ENCODE measurements at regions not wholly inside any gene's neighbourhood (a gene's known extent, or its start where the extent isn't known, plus 50 kb on each side); places are given as distances from the start of the nearest gene placed in this dataset.

DNA sequence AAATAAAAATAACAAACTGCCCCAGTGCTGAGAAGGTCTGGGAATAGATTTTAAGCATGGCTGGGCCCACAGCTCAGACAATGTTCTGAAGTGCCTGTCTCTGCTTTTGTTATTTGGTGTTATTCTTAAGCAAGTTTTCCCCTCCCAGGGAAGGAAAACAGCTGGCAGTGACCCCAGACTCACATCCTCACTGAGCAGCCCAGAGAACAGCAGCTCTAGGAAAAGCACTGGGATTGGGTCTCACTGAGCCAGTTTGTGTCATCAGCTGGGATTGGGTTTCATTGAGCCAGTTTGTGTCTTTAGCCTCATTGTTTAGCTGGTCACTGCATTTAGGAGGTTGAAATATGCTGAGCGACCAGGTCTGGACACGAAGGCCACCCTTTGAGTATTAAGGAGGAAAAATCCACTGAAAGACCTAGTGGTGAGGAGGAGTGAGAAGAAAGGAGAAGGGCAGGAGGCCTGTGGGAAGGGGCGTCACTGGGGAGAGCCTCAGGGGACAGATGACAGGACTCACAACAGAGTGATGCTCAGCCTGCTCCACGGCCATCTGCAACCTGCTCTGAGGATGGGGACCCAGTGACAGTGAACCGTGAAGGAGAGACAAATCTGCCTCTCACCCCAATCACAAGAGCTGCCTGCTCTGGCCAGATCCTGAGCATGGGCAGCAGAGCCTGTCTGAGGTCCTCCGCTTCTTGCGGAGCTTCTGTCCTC is 103.8 kb downstream of the TOMM20 start:
- H3K27me3 Mint-ChIP-seq (ENCODE audit: insufficient read depth), result no peaks in the 10 kb centered on the region; the same call in 1 of the 2 replicates
- peaks cover 2% of the 10 kb centered on the region for H3K36me3 Mint-ChIP-seq (ENCODE audit: low read depth)
- no peaks in the 10 kb centered on the region for H3K9me3 Mint-ChIP-seq
- no peak overlapping the region for H3K4me3 Mint-ChIP-seq
- DNase-seq, result no peak
- peaks cover 13% of the 10 kb centered on the region for H3K4me1 Mint-ChIP-seq (ENCODE audit: low read depth)
- TF ChIP-seq, protein P1, sequence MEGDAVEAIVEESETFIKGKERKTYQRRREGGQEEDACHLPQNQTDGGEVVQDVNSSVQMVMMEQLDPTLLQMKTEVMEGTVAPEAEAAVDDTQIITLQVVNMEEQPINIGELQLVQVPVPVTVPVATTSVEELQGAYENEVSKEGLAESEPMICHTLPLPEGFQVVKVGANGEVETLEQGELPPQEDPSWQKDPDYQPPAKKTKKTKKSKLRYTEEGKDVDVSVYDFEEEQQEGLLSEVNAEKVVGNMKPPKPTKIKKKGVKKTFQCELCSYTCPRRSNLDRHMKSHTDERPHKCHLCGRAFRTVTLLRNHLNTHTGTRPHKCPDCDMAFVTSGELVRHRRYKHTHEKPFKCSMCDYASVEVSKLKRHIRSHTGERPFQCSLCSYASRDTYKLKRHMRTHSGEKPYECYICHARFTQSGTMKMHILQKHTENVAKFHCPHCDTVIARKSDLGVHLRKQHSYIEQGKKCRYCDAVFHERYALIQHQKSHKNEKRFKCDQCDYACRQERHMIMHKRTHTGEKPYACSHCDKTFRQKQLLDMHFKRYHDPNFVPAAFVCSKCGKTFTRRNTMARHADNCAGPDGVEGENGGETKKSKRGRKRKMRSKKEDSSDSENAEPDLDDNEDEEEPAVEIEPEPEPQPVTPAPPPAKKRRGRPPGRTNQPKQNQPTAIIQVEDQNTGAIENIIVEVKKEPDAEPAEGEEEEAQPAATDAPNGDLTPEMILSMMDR (IDR thresholded peaks at IDR 0.05), result no peak
- no peak overlapping the region for H3K27ac Mint-ChIP-seq

DNA sequence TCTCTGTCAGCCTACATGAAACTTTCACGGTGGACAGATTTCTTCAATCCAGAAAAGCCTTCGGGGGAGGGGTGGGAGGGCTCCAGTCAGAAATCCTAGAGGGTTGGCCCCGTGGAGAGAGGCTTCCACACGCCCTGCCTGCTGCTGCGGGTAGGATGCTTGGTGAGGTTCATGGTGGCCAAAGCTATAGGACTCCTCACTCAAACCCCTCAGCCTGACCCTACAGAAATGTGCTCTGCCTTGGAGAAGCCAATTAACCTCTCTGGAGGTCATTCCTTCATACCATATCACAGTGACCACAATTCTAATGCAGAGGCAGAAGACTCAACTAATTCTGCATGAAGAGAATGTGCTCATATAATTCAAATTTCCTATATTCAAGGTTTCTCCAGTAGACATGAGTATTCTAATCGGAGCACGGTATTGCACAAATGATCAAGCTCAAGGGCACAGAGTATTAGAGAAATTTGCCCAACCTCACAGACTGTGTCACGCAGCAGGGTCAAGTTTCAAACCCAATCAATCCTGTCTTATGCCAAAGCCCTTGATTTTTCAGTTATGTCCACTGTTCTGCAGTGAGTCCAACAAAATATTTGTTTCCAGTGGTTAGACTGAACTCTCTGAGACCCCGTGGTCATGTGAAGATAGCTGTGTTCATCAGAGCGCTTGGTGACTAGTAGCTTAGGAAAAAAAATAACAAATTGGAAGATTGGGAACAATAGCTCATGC is 104.8 kb downstream of the TOMM20 start:
- Mint-ChIP-seq H3K4me1 (ENCODE audit: low read depth) (peaks cover 22% of the 10 kb centered on the region), H3K27ac (no peak overlapping the region), H3K27me3 (ENCODE audit: insufficient read depth) (peaks cover 2% of the 10 kb centered on the region), H3K4me3 (no peak overlapping the region), H3K9me3 (peaks cover 4% of the 10 kb centered on the region; the same call in 1 of the 2 replicates), H3K36me3 (ENCODE audit: low read depth) (peaks cover 12% of the 10 kb centered on the region)
- TF ChIP-seq, protein P1 (IDR thresholded peaks at IDR 0.05), result no peak
- DNase-seq, result no peak

DNA sequence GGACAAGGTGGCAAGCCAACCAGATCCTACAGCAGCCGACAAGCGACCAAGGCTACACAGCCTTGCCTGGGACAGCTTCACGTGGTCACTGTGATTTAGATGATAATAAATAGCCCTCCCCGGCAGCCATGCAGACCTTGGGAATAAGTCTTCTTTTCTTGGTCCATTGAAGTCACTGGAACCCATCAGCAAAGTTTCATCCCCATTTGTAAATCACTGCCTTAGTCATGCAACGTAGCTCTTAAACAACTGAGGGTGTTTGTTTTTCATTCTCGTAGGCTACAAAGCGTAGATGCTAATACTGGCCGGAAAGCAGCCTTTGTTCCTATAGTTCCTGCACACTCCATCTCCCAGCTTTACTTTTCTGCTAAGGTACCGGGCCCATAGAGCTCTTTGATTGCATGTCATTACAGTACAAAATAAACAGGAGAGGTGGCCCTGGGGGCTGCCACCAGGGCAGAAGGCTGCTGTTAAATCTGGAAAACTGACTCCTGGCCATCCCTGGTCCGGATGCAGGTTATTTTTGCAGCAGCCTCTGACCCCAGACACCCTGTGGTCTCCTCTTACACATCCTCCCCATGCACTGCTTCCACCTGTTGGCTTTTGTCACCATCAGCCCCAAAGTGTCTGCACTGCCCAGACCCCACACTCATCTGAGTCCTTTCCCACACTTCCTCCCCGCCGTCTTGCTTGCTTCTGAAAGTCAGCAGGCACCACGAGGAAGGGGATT is 105.5 kb downstream of the TOMM20 start:
- peaks cover 11% of the 10 kb centered on the region for H3K9me3 Mint-ChIP-seq
- H3K4me3 Mint-ChIP-seq, result no peak overlapping the region
- H3K27me3 Mint-ChIP-seq (ENCODE audit: insufficient read depth), result peaks cover 2% of the 10 kb centered on the region
- H3K27ac Mint-ChIP-seq, result no peak overlapping the region
- peaks cover 30% of the 10 kb centered on the region for H3K4me1 Mint-ChIP-seq (ENCODE audit: low read depth)
- peaks cover 19% of the 10 kb centered on the region for H3K36me3 Mint-ChIP-seq (ENCODE audit: low read depth)
- no peak for DNase-seq
- TF ChIP-seq, protein P1 (IDR thresholded peaks at IDR 0.05), result no peak

DNA sequence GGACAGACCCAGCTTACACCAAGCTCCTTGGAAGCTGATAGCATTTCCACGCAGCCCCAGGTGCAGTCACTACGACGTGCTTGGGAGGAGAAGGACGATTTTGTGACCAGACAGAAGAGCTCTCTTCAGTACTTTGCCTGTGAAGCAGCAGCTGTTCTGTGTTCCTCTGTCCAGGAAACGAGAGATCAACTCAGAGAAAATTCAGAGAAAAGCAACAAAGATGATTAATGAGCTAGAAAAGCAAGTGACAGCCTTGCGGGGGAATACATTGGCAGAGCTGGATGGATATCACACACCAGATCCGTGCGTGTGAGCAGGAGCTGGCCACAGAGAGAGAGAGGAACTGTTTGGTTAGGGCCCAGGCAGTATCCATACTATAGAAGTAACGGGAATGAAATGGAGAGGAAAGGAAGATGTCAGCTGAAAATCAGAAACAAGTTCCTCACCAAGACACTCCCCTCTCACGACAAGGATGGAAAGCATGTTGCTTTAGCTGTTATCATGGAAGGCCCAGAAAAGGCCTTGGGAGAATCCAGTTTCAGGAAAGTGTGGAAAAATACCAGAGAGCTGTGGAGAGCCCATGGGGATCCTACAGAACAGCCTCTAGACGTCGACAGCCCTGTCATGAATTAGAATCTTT is 106.2 kb downstream of the TOMM20 start:
- peaks cover 37% of the 10 kb centered on the region for H3K4me1 Mint-ChIP-seq (ENCODE audit: low read depth)
- peaks cover 11% of the 10 kb centered on the region for H3K9me3 Mint-ChIP-seq
- DNase-seq, result no peak
- no peak overlapping the region for H3K4me3 Mint-ChIP-seq
- no peak overlapping the region for H3K27ac Mint-ChIP-seq
- TF ChIP-seq, protein P1 (IDR thresholded peaks at IDR 0.05), result no peak
- H3K36me3 Mint-ChIP-seq (ENCODE audit: low read depth), result peaks cover 20% of the 10 kb centered on the region
- H3K27me3 Mint-ChIP-seq (ENCODE audit: insufficient read depth), result peaks cover 2% of the 10 kb centered on the region

DNA sequence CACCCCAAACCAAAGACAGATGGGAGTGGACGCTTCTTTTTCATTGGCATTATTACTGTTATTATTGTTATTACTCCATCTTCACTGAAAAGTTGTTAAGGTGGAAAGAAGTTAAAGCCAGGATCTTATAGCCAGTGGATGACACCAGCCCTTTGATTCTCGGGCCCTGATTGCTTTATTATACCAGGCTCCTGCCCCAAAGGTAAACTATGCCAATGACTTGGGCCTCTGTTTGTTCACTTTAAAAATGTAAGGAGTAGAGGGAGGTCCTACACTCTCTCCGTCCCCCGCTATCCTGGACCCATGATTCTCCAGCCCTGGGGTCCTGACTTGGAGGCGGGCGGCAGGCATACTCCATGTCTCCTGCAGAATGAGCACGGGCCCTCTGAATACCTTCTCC is 106.8 kb downstream of the TOMM20 start:
- H3K27ac Mint-ChIP-seq, result no peak overlapping the region
- peaks cover 20% of the 10 kb centered on the region for H3K36me3 Mint-ChIP-seq (ENCODE audit: low read depth)
- no peak overlapping the region for H3K4me3 Mint-ChIP-seq
- H3K9me3 Mint-ChIP-seq, result peaks cover 11% of the 10 kb centered on the region
- TF ChIP-seq, protein P1 (IDR thresholded peaks at IDR 0.05), result no peak
- no peak for DNase-seq
- H3K4me1 Mint-ChIP-seq (ENCODE audit: low read depth), result peaks cover 41% of the 10 kb centered on the region
- H3K27me3 Mint-ChIP-seq (ENCODE audit: insufficient read depth), result peaks cover 2% of the 10 kb centered on the region
